GM06990 (cell line): ENCODE measurements at regions not wholly inside any gene's neighbourhood (a gene's known extent, or its start where the extent isn't known, plus 50 kb on each side); places are given as distances from the start of the nearest gene placed in this dataset.

ENCODE experiments used
- DNase-seq: peaks from one replicate; pipeline ENCODE4 v3.0.0-alpha.2; 2011; ENCODE audit not compliant: insufficient read length; ENCODE audit errors: extremely low read depth
- H3K27me3 ChIP-seq: replicated peaks from 2 replicates; pipeline ENCODE4 v1.6.0; 2011; ENCODE audit warnings: low read length; ENCODE audit not compliant: control insufficient read depth, insufficient read depth
- H3K36me3 ChIP-seq: 2 replicates; pipeline ENCODE4 v1.5.1; 2011; ENCODE audit warnings: low read length; ENCODE audit not compliant: control insufficient read depth, insufficient read depth
- H3K4me3 ChIP-seq: replicated peaks from 2 replicates; pipeline ENCODE4 v1.5.1; 2011; ENCODE audit warnings: low read depth, mild to moderate bottlenecking, control low read depth, low read length
- CTCF ChIP-seq: IDR thresholded peaks from 2 replicates; pipeline ENCODE4 v1.5.1; 2011; ENCODE audit warnings: low read length, control low read depth, mild to moderate bottlenecking, inconsistent platforms; ENCODE audit not compliant: insufficient read depth, poor library complexity, severe bottlenecking

- no peak overlapping the region for H3K4me3 ChIP-seq
- H3K27me3 ChIP-seq = no peaks in the 10 kb centered on the region
- no peak for DNase-seq
- TF ChIP-seq CTCF = no peak
- H3K36me3 ChIP-seq = no peaks in the 10 kb centered on the region
Measured at GRCh38 chr2:61758159-61758558, 95.7 kb downstream of the FAM161A start.

GRCh38 chr2:61753512-61753911 is 100.3 kb downstream of the FAM161A start:
- Histone ChIP-seq H3K4me3 (no peak overlapping the region), H3K27me3 (no peaks in the 10 kb centered on the region), H3K36me3 (no peaks in the 10 kb centered on the region)
- no peak for DNase-seq
- TF ChIP-seq CTCF = no peak

- Histone ChIP-seq H3K36me3 (no peaks in the 10 kb centered on the region), H3K27me3 (no peaks in the 10 kb centered on the region), H3K4me3 (no peak overlapping the region)
- no peak for TF ChIP-seq CTCF
- no peak for DNase-seq
Measured at GRCh38 chr2:61750624-61751023, 103.2 kb downstream of the FAM161A start.

- no peak for DNase-seq
- H3K4me3 ChIP-seq = no peak overlapping the region
- H3K27me3 ChIP-seq = no peaks in the 10 kb centered on the region
- no peak for TF ChIP-seq CTCF
- no peaks in the 10 kb centered on the region for H3K36me3 ChIP-seq
Measured at GRCh38 chr2:61742955-61743354, 110.9 kb downstream of the FAM161A start.

GRCh38 chr2:61737841-61738240 is 116.0 kb downstream of the FAM161A start:
- TF ChIP-seq CTCF = no peak
- H3K27me3 ChIP-seq = no peaks in the 10 kb centered on the region
- H3K36me3 ChIP-seq = no peaks in the 10 kb centered on the region
- no peak for DNase-seq
- no peak overlapping the region for H3K4me3 ChIP-seq

GRCh38 chr2:61736953-61737352 is 116.9 kb downstream of the FAM161A start:
- no peak for TF ChIP-seq CTCF
- DNase-seq = no peak
- no peaks in the 10 kb centered on the region for H3K27me3 ChIP-seq
- H3K4me3 ChIP-seq = no peak overlapping the region
- H3K36me3 ChIP-seq = no peaks in the 10 kb centered on the region
